8988T (cell line): ENCODE measurements at regions not wholly inside any gene's neighbourhood (a gene's known extent, or its start where the extent isn't known, plus 50 kb on each side); places are given as distances from the start of the nearest gene placed in this dataset.
"Not testable (repeated sequence)": the region's sequence is repeated elsewhere in the genome, so short reads cannot be mapped to it uniquely, and the experiment has no call there.

ENCODE experiments used
- DNase-seq: peaks from one replicate; pipeline ENCODE4 v3.0.0; 2011

GRCh38 chr12:124070394-124071074, 97.5 kb downstream of the ZNF664 start:
- DNase-seq: not testable (repeated sequence)

- DNase-seq: no peak
These were observed 98.0 kb downstream of the ZNF664 start for GRCh38 chr12:124071075-124071443.

GRCh38 chr12:124073356-124074035, 100.5 kb downstream of the ZNF664 start:
- no peak for DNase-seq

- no peak for DNase-seq
These were observed 102.8 kb downstream of the ZNF664 start for GRCh38 chr12:124075841-124076240.

- DNase-seq: no peak
These were observed 104.7 kb downstream of the ZNF664 start for GRCh38 chr12:124077701-124078100.

GRCh38 chr12:124078800-124079199, 105.8 kb downstream of the ZNF664 start:
- no peak for DNase-seq

- no peak for DNase-seq
These were observed 107.6 kb downstream of the ZNF664 start for GRCh38 chr12:124080649-124081048.

GRCh38 chr12:124082012-124082411, 109.0 kb downstream of the ZNF664 start:
- DNase-seq: no peak

GRCh38 chr12:124082687-124083086, 109.7 kb downstream of the ZNF664 start:
- no peak for DNase-seq

GRCh38 chr12:124083708-124084107, 110.7 kb downstream of the ZNF664 start:
- no peak for DNase-seq

GRCh38 chr12:124085419-124086296, 112.6 kb downstream of the ZNF664 start:
- DNase-seq: no peak

GRCh38 chr12:124086299-124086898, 113.4 kb downstream of the ZNF664 start:
- DNase-seq: no peak

- no peak for DNase-seq
These were observed 114.4 kb downstream of the ZNF664 start for GRCh38 chr12:124087266-124088051.

GRCh38 chr12:124088217-124088907, 115.3 kb downstream of the ZNF664 start:
- no peak for DNase-seq

GRCh38 chr12:124089181-124089914, 116.3 kb downstream of the ZNF664 start:
- DNase-seq: not testable (repeated sequence)

- no peak for DNase-seq
These were observed 118.8 kb downstream of the ZNF664 start for GRCh38 chr12:124091835-124092234.

- not testable (repeated sequence) for DNase-seq
These were observed 119.5 kb downstream of the ZNF664 start for GRCh38 chr12:124092532-124092931.

GRCh38 chr12:124093297-124093696, 120.3 kb downstream of the ZNF664 start:
- no peak for DNase-seq

GRCh38 chr12:124094188-124094587, 121.2 kb downstream of the ZNF664 start:
- DNase-seq: no peak

- DNase-seq: no peak
These were observed 121.7 kb downstream of the ZNF664 start for GRCh38 chr12:124094733-124095132.

GRCh38 chr12:124096109-124096508, 123.1 kb downstream of the ZNF664 start:
- no peak for DNase-seq
